ENCODE measurements at regions not wholly inside any gene's neighbourhood (a gene's known extent, or its start where the extent isn't known, plus 50 kb on each side); places are given as distances from the start of the nearest gene placed in this dataset.

DNA sequence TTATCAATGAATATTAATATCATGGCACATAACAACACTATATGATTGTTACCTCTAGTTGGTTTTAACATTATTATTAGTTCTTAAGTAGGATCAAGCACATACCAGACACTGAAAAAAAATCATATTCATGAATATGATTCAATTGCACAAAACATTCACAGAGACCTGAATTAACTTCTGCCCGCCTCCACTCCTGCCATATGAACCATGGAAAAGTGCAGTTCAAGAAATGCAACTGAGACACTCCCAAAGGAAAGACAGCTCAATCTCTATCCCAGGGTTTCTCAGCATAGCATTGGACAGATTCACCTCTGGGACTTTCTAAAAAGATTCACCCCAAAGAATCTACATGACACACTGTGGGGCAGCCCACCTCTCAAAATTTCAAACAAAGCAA lies 103.5 kb upstream of the KCNIP4 start:
- no peak overlapping the region for H3K4me3 Mint-ChIP-seq

DNA sequence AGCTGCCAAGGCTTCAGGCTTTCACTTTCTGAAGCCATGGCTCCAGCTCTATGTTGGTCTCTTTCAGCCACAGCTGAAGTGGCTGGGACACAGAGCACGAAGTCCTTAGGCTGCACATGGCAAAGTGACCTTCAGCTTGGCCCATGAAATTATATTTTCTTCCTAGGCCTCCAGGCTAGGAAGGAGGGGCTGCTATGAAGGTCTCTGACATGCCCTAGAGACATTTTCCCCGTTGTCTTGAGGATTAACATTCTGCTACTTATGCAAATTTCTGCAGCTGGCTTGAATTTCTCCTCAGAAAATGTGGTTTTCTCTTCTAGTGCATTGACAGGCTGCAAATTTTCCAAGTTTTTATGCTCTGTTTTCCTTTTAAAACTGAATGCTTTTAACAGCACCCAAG lies 99.8 kb upstream of the KCNIP4 start:
- no peaks in the 10 kb centered on the region for H3K27me3 Mint-ChIP-seq
- DNase-seq (no peak), ATAC-seq (no peak)
- peaks cover 2% of the 10 kb centered on the region for H3K36me3 Mint-ChIP-seq (ENCODE audit: low read depth)
- H3K9me3 Mint-ChIP-seq: peaks cover 13% of the 10 kb centered on the region
- H3K27ac Mint-ChIP-seq: no peak overlapping the region
- no peak overlapping the region for H3K4me3 Mint-ChIP-seq
- no peaks in the 10 kb centered on the region for H3K4me1 Mint-ChIP-seq

More for the DNA sequence above, 103.5 kb upstream of the KCNIP4 start:
- Mint-ChIP-seq H3K9me3 (peaks cover 20% of the 10 kb centered on the region), H3K36me3 (ENCODE audit: low read depth) (peaks cover 2% of the 10 kb centered on the region), H3K4me1 (no peaks in the 10 kb centered on the region), H3K27ac (no peak overlapping the region), H3K27me3 (no peaks in the 10 kb centered on the region)
- DNase-seq (no peak), ATAC-seq (no peak)

- H3K27ac Mint-ChIP-seq: no peak overlapping the region
These were observed 99.2 kb upstream of the KCNIP4 start for GRCh38 chr4:22047793-22048192.

DNA sequence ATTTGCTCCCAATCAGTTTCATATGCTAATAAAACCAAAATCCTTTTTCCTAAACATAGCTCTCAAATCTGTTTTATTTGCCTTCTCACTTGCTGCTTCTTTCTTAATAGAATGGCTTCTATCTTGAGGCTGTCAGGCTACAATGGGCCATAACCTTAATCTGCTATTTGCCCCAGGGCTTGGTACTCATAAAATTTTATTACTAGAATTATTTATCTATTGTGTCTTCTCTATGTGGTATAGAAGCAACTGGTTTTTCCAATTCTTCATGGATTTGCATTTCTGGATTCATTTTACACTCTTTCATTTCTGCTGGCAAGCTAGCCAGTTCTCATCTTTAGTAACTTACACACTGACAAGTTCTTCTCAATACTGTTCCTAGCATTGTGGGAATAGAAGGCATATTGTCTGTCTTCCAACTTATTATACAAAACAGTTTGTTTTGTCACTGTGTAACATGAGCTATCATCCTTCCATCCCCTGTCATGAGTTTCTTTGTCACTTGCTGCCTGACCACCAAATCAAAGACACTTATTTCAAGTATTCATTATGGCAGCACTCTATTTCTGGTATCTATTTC lies 96.6 kb upstream of the KCNIP4 start:
- Mint-ChIP-seq H3K4me1 (no peaks in the 10 kb centered on the region), H3K36me3 (ENCODE audit: low read depth) (peaks cover 2% of the 10 kb centered on the region), H3K27me3 (no peaks in the 10 kb centered on the region), H3K9me3 (peaks cover 13% of the 10 kb centered on the region), H3K27ac (no peak overlapping the region), H3K4me3 (no peak overlapping the region)
- ATAC-seq (no peak), DNase-seq (no peak)

More at GRCh38 chr4:22047793-22048192, 99.2 kb upstream of the KCNIP4 start:
- no peak overlapping the region for H3K4me3 Mint-ChIP-seq
- H3K9me3 Mint-ChIP-seq: peaks cover 17% of the 10 kb centered on the region
- H3K4me1 Mint-ChIP-seq: no peaks in the 10 kb centered on the region
- DNase-seq (no peak), ATAC-seq (no peak)
- no peaks in the 10 kb centered on the region for H3K27me3 Mint-ChIP-seq
- peaks cover 2% of the 10 kb centered on the region for H3K36me3 Mint-ChIP-seq (ENCODE audit: low read depth)

- Mint-ChIP-seq H3K36me3 (ENCODE audit: low read depth) (no peaks in the 10 kb centered on the region), H3K27ac (no peak overlapping the region), H3K9me3 (peaks cover 8% of the 10 kb centered on the region), H3K4me1 (no peaks in the 10 kb centered on the region), H3K27me3 (no peaks in the 10 kb centered on the region), H3K4me3 (no peak overlapping the region)
- DNase-seq: no peak
- ATAC-seq: no peak
These were observed 82.9 kb upstream of the KCNIP4 start for GRCh38 chr4:22031423-22031822.

GRCh38 chr4:22030881-22031280 lies 82.3 kb upstream of the KCNIP4 start:
- Mint-ChIP-seq H3K36me3 (ENCODE audit: low read depth) (no peaks in the 10 kb centered on the region), H3K27ac (no peak overlapping the region), H3K4me1 (no peaks in the 10 kb centered on the region), H3K4me3 (no peak overlapping the region), H3K27me3 (no peaks in the 10 kb centered on the region), H3K9me3 (peaks cover 8% of the 10 kb centered on the region)
- no peak for ATAC-seq
- no peak for DNase-seq

DNA sequence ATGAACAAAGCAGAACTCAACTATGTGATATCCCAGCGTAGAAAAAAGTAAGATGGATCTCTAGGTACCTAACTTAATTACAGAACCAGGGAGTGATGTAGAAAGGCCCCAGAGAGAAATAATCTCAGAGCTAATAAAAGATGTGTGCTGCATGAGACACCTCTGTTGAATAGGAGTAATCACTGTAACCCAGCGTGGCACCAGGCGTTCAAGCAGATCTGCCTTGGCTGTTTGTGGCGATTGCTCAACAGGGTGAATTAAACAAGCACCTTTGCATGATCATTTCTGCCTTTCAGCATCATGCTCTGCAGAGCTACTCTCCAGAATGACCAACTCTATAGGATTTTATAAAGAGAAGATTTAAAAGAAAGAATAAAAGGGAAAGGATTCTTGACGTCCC lies 81.7 kb upstream of the KCNIP4 start:
- no peaks in the 10 kb centered on the region for H3K36me3 Mint-ChIP-seq (ENCODE audit: low read depth)
- H3K27me3 Mint-ChIP-seq: no peaks in the 10 kb centered on the region
- no peaks in the 10 kb centered on the region for H3K4me1 Mint-ChIP-seq
- no peak overlapping the region for H3K4me3 Mint-ChIP-seq
- peaks cover 9% of the 10 kb centered on the region for H3K9me3 Mint-ChIP-seq
- H3K27ac Mint-ChIP-seq: no peak overlapping the region
- ATAC-seq (no peak), DNase-seq (no peak)

- H3K9me3 Mint-ChIP-seq: peaks cover 14% of the 10 kb centered on the region
- H3K36me3 Mint-ChIP-seq (ENCODE audit: low read depth): no peaks in the 10 kb centered on the region
- no peaks in the 10 kb centered on the region for H3K27me3 Mint-ChIP-seq
- H3K4me1 Mint-ChIP-seq: no peaks in the 10 kb centered on the region
- DNase-seq (no peak), ATAC-seq (no peak)
- H3K4me3 Mint-ChIP-seq: no peak overlapping the region
- H3K27ac Mint-ChIP-seq: no peak overlapping the region
These were observed 81.2 kb upstream of the KCNIP4 start for GRCh38 chr4:22029803-22030202.

DNA sequence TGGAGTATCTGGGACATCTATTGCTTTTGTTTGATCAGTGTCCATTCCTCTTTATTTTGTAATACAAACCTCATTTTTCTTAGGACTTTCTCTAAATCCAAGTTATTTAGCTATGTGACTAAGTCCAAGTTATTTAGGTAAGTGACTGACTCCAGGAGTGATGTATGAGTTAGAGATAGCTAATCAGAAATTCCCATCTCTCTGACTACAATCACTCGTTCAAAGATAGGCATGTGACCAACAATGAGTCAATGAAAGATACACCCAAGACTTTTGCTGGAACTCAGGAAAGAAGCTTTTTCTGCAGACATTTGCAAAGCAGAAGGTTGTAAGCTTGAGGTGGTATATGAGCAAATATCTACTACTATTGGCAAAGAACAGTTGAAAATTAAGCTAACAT lies 72.5 kb upstream of the KCNIP4 start:
- H3K4me1 Mint-ChIP-seq: no peaks in the 10 kb centered on the region
- no peak overlapping the region for H3K27ac Mint-ChIP-seq
- no peaks in the 10 kb centered on the region for H3K27me3 Mint-ChIP-seq
- H3K4me3 Mint-ChIP-seq: no peak overlapping the region
- ATAC-seq (no peak), DNase-seq (no peak)
- peaks cover 9% of the 10 kb centered on the region for H3K9me3 Mint-ChIP-seq
- H3K36me3 Mint-ChIP-seq (ENCODE audit: low read depth): no peaks in the 10 kb centered on the region

DNA sequence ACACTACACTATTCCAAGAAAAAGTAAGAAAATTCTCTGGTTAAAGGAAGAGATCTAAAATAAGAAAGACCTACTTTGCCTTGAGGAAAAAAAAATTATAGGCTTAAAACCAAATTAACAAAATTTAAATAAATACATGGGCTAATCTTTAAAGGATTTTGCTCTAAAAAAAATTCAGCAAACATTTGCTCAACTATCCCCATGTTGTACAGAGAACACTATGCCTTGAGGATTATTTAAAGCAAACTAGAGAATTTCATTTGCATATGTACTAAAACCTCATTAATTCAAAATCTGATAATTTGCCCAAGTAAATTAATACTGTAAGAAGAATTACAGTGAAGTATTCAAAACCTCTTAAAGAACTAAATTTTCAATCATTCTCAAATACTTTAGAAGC lies 71.6 kb upstream of the KCNIP4 start:
- ATAC-seq (no peak), DNase-seq (no peak)
- Mint-ChIP-seq H3K36me3 (ENCODE audit: low read depth) (no peaks in the 10 kb centered on the region), H3K27me3 (no peaks in the 10 kb centered on the region), H3K4me1 (no peaks in the 10 kb centered on the region), H3K9me3 (peaks cover 6% of the 10 kb centered on the region), H3K4me3 (no peak overlapping the region), H3K27ac (no peak overlapping the region)

GRCh38 chr4:22019676-22020075 lies 71.1 kb upstream of the KCNIP4 start:
- ATAC-seq (no peak), DNase-seq (no peak)
- H3K27me3 Mint-ChIP-seq: no peaks in the 10 kb centered on the region
- H3K4me1 Mint-ChIP-seq: no peaks in the 10 kb centered on the region
- H3K4me3 Mint-ChIP-seq: no peak overlapping the region
- H3K9me3 Mint-ChIP-seq: peaks cover 1% of the 10 kb centered on the region
- no peak overlapping the region for H3K27ac Mint-ChIP-seq
- no peaks in the 10 kb centered on the region for H3K36me3 Mint-ChIP-seq (ENCODE audit: low read depth)

DNA sequence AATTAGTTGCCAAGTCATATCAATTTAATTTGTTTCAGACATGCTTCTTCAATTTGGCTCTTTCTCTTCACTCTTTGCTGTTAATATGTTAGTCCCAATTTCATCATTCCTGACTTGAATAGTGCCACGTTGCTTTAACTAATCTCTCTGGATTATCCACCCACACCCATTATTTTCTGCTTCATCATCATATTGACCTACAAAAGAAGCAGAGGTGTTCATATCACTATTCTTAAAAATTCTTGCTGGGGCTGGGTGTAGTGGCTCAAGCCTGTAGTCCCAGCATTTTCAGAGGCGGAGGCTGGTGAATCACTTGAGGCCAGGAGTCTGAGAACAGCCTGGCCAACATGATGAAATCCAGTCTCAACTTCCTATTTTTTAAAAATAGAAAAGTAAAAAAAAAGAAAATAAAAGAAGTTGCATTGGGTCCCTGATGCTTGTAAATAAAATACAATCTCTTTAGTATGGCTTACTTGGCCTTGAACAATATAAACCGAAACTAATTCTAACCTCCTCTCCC lies 65.7 kb upstream of the KCNIP4 start:
- Mint-ChIP-seq H3K9me3 (no peaks in the 10 kb centered on the region), H3K4me3 (no peak overlapping the region), H3K27me3 (no peaks in the 10 kb centered on the region), H3K27ac (no peak overlapping the region), H3K4me1 (no peaks in the 10 kb centered on the region), H3K36me3 (ENCODE audit: low read depth) (no peaks in the 10 kb centered on the region)
- DNase-seq (no peak), ATAC-seq (no peak)

DNA sequence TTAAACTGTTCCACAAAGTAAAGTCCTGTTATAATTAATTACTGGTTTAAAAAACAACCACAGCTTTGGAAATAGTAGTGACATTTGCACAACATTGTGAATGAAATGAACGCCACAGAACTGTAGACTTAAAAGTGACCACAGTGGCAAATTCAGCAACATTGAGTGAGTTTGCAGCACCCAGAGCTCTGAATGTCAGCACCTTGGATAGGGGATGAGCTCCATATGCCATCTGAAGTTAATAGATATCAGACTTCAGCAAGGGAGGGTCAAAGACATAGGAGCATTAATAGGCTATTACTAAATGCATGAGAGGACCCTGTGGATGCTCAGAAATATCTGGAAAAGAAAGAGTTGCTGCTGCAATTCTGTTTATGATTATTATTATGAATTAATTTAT lies 55.3 kb upstream of the KCNIP4 start:
- Mint-ChIP-seq H3K4me3 (no peak overlapping the region), H3K36me3 (ENCODE audit: low read depth) (no peaks in the 10 kb centered on the region)

More for the DNA sequence above, 55.3 kb upstream of the KCNIP4 start:
- peaks cover 9% of the 10 kb centered on the region for H3K9me3 Mint-ChIP-seq
- ATAC-seq (no peak), DNase-seq (no peak)
- no peak overlapping the region for H3K27ac Mint-ChIP-seq
- no peaks in the 10 kb centered on the region for H3K27me3 Mint-ChIP-seq
- H3K4me1 Mint-ChIP-seq: no peaks in the 10 kb centered on the region

All from activated naive CD8-positive, alpha-beta T cell treated with anti-CD3 and anti-CD28 coated beads, Interleukin-2, amount 50 U/mL, for 24 hours (primary cell).